Small intestine (tissue), 7 donors: ENCODE measurements at regions not wholly inside any gene's neighbourhood (a gene's known extent, or its start where the extent isn't known, plus 50 kb on each side); places are given as distances from the start of the nearest gene placed in this dataset.

Experiments used
- DNase-seq, 2 donors: peaks; one replicate each; pipeline versions ENCODE4 v3.0.0 to v3.0.0-alpha.2; 2013
- FAIRE-seq: peaks from 2 replicates; lab custom pipeline; 2012; peaks lifted over from hg19 to GRCh38; lab: Jason Lieb, UNC
- H3K27ac ChIP-seq, 3 donors: one replicate each; pipeline ENCODE4 v1.5.1; 2013; ENCODE audit warnings: low read length in 2 of 3, mild to moderate bottlenecking in 2 of 3, control low read depth in 1 of 3, inconsistent platforms in 1 of 3, low read depth in 1 of 3, moderate library complexity in 1 of 3
- H3K27me3 ChIP-seq, 3 donors: one replicate each; pipeline ENCODE4 v1.6.1; 2013; ENCODE audit warnings: low read length in 3 of 3, inconsistent platforms in 1 of 3; ENCODE audit not compliant: control insufficient read depth in 3 of 3, insufficient read depth in 3 of 3
- H3K36me3 ChIP-seq, 3 donors: one replicate each; pipeline ENCODE4 v1.6.1; 2013; ENCODE audit warnings: low read length in 3 of 3, inconsistent platforms in 1 of 3, low read depth in 1 of 3, mild to moderate bottlenecking in 1 of 3, moderate library complexity in 1 of 3; ENCODE audit not compliant: control insufficient read depth in 3 of 3, insufficient read depth in 2 of 3
- H3K4me1 ChIP-seq, 3 donors: one replicate each; pipeline ENCODE4 v1.6.1; 2013; ENCODE audit warnings: low read length in 2 of 3, inconsistent platforms in 1 of 3, low read depth in 1 of 3, mild to moderate bottlenecking in 1 of 3, moderate library complexity in 1 of 3; ENCODE audit not compliant: control insufficient read depth in 3 of 3, insufficient read depth in 2 of 3
- H3K4me3 ChIP-seq, 3 donors: one replicate each; pipeline ENCODE4 v1.5.1; 2013; ENCODE audit warnings: low read length in 3 of 3, control low read depth in 1 of 3, inconsistent platforms in 1 of 3, low read depth in 1 of 3, mild to moderate bottlenecking in 1 of 3, moderate library complexity in 1 of 3
- H3K9me3 ChIP-seq, 2 donors: one replicate each; pipeline ENCODE4 v1.6.1; 2013; ENCODE audit warnings: low read depth in 1 of 2, low read length in 1 of 2; ENCODE audit not compliant: control insufficient read depth in 2 of 2, insufficient read depth in 1 of 2
- WGBS, 3 donors: extraction: QIAGEN DNeasy Blood & Tissue Kit; methylation state at CpG; one replicate each; pipeline ENCODE4 v1.1.7; 2013; 5-methylcytosine and 5-hydroxymethylcytosine counted together
- donor health status: healthy with polysubstance abuse.
- donor health status: control.
- donor health status: control.
- donor health status: Bipolar disorder and iron deficiency.
- donor health status: healthy.

- no peak for FAIRE-seq
- WGBS, 3 donors, result 89 to 92% (median 90%) methylated on average over 3 of the region's 3 CpGs
These were observed 90.2 kb downstream of the FOXD1 start for GRCh38 chr5:73358366-73358765.

GRCh38 chr5:73357576-73357975 lies 91.0 kb downstream of the FOXD1 start:
- Histone ChIP-seq H3K27me3 (peaks cover 0 to 32% (median 9%) of the 10 kb centered on the region in 3 donors), H3K4me3 (no peak overlapping the region), H3K27ac (no peak overlapping the region), H3K4me1 (no peaks in the 10 kb centered on the region), H3K9me3 (no peaks in the 10 kb centered on the region), H3K36me3 (no peaks in the 10 kb centered on the region)
- 46 to 49% (median 48%) methylated on average over 3 of the region's 3 CpGs for WGBS, 3 donors
- FAIRE-seq (no peak), DNase-seq (no peak)

More at GRCh38 chr5:73358366-73358765, 90.2 kb downstream of the FOXD1 start:
- no peaks in the 10 kb centered on the region for H3K36me3 ChIP-seq
- no peak overlapping the region for H3K4me3 ChIP-seq
- H3K9me3 ChIP-seq, result no peaks in the 10 kb centered on the region
- DNase-seq, result no peak
- H3K4me1 ChIP-seq, result no peaks in the 10 kb centered on the region
- peaks cover 0 to 27% (median 9%) of the 10 kb centered on the region in 3 donors for H3K27me3 ChIP-seq
- no peak overlapping the region for H3K27ac ChIP-seq

- WGBS, 3 donors, result 34 to 56% (median 49%) methylated on average over 1 of the region's 1 CpG
- no peak for DNase-seq
- H3K36me3 ChIP-seq, result no peaks in the 10 kb centered on the region
- H3K27ac ChIP-seq, result no peak overlapping the region
- no peaks in the 10 kb centered on the region for H3K4me1 ChIP-seq
- H3K27me3 ChIP-seq, result peaks cover 0 to 30% (median 9%) of the 10 kb centered on the region in 3 donors
- no peak for FAIRE-seq
- no peaks in the 10 kb centered on the region for H3K9me3 ChIP-seq
- H3K4me3 ChIP-seq, result no peak overlapping the region
These were observed 93.5 kb downstream of the FOXD1 start for GRCh38 chr5:73355108-73355507.

- H3K27me3 ChIP-seq, result peaks cover 0 to 30% (median 9%) of the 10 kb centered on the region in 3 donors
- FAIRE-seq (no peak), DNase-seq (no peak)
- no peaks in the 10 kb centered on the region for H3K36me3 ChIP-seq
- no peak overlapping the region for H3K4me3 ChIP-seq
- no peaks in the 10 kb centered on the region for H3K9me3 ChIP-seq
- H3K4me1 ChIP-seq, result no peaks in the 10 kb centered on the region
- H3K27ac ChIP-seq, result no peak overlapping the region
- WGBS, 3 donors, result 83 to 90% (median 88%) methylated on average over 2 of the region's 2 CpGs
These were observed 94.2 kb downstream of the FOXD1 start for GRCh38 chr5:73354406-73354805.

- no peak for DNase-seq
- no peak for FAIRE-seq
- no peaks in the 10 kb centered on the region for H3K4me1 ChIP-seq
- no peak overlapping the region for H3K27ac ChIP-seq
- no peaks in the 10 kb centered on the region for H3K36me3 ChIP-seq
- H3K4me3 ChIP-seq, result no peak overlapping the region
- H3K27me3 ChIP-seq, result peaks cover 0 to 20% (median 9%) of the 10 kb centered on the region in 3 donors
- peaks cover 0 to 4% of the 10 kb centered on the region in 2 donors for H3K9me3 ChIP-seq
These were observed 95.8 kb downstream of the FOXD1 start for GRCh38 chr5:73352649-73353230.

- Histone ChIP-seq H3K4me3 (no peak overlapping the region), H3K36me3 (no peaks in the 10 kb centered on the region), H3K27me3 (peaks cover 0 to 18% (median 8%) of the 10 kb centered on the region in 3 donors), H3K9me3 (peaks cover 0 to 4% of the 10 kb centered on the region in 2 donors), H3K4me1 (no peaks in the 10 kb centered on the region), H3K27ac (no peak overlapping the region)
- FAIRE-seq (no peak), DNase-seq (no peak)
- 91 to 96% (median 93%) methylated on average over 1 of the region's 1 CpG for WGBS, 3 donors
These were observed 96.3 kb downstream of the FOXD1 start for GRCh38 chr5:73352243-73352642.

GRCh38 chr5:73351593-73351992 lies 97.0 kb downstream of the FOXD1 start:
- no peaks in the 10 kb centered on the region for H3K4me1 ChIP-seq
- FAIRE-seq (no peak), DNase-seq (no peak)
- no peak overlapping the region for H3K27ac ChIP-seq
- H3K4me3 ChIP-seq, result no peak overlapping the region
- H3K9me3 ChIP-seq, result peaks cover 0 to 5% of the 10 kb centered on the region in 2 donors
- peaks cover 0 to 18% (median 8%) of the 10 kb centered on the region in 3 donors for H3K27me3 ChIP-seq
- WGBS, 3 donors, result 44 to 53% (median 53%) methylated on average over 3 of the region's 3 CpGs
- H3K36me3 ChIP-seq, result no peaks in the 10 kb centered on the region

- Histone ChIP-seq H3K36me3 (no peaks in the 10 kb centered on the region), H3K27ac (no peak overlapping the region), H3K4me1 (no peaks in the 10 kb centered on the region), H3K27me3 (peaks cover 0 to 7% (median 3%) of the 10 kb centered on the region in 3 donors), H3K4me3 (no peak overlapping the region), H3K9me3 (peaks cover 0 to 12% of the 10 kb centered on the region in 2 donors)
- FAIRE-seq (no peak), DNase-seq (no peak)
- WGBS, 3 donors, result 93 to 100% (median 95%) methylated on average over 1 of the region's 1 CpG
These were observed 101.6 kb downstream of the FOXD1 start for GRCh38 chr5:73346878-73347408.
